Mesenchymal stem cell (in vitro differentiated cells and primary cell): ENCODE measurements at regions not wholly inside any gene's neighbourhood (a gene's known extent, or its start where the extent isn't known, plus 50 kb on each side); places are given as distances from the start of the nearest gene placed in this dataset.

Experiments
- DNase-seq: peaks from one replicate; pipeline ENCODE4 v3.0.0-alpha.2; 2013
- H2AFZ ChIP-seq: one replicate; pipeline ENCODE4 v1.6.1; 2013; ENCODE audit warnings: low read depth, mild to moderate bottlenecking, control low read depth, inconsistent platforms, low read length, moderate library complexity
- H2AK5ac ChIP-seq: 2 replicates; pipeline ENCODE4 v1.6.1; 2013; ENCODE audit warnings: low read length, moderate library complexity, mild to moderate bottlenecking, inconsistent platforms; ENCODE audit not compliant: severe bottlenecking
- H2BK120ac ChIP-seq: one replicate; pipeline ENCODE4 v1.6.1; 2013; ENCODE audit warnings: low read depth, mild to moderate bottlenecking, inconsistent platforms, low read length, moderate library complexity
- H2BK12ac ChIP-seq, 2 experiments: one replicate each; pipeline ENCODE4 v1.6.1; 2013; ENCODE audit warnings: inconsistent platforms in 2 of 2, low read length in 2 of 2, mild to moderate bottlenecking in 2 of 2, moderate library complexity in 2 of 2, control low read depth in 1 of 2
- H2BK15ac ChIP-seq: one replicate; pipeline ENCODE4 v1.6.1; 2013; ENCODE audit warnings: mild to moderate bottlenecking, low read depth, inconsistent platforms; ENCODE audit not compliant: poor library complexity, severe bottlenecking
- H2BK5ac ChIP-seq: 2 replicates; pipeline ENCODE4 v1.6.1; 2013; ENCODE audit warnings: low read depth, mild to moderate bottlenecking, low read length, control low read depth, inconsistent platforms; ENCODE audit not compliant: poor library complexity, severe bottlenecking
- H3K14ac ChIP-seq, 2 experiments: one replicate each; pipeline ENCODE4 v1.6.1; 2013; ENCODE audit warnings: inconsistent platforms in 2 of 2, low read length in 2 of 2, control low read depth in 1 of 2, mild to moderate bottlenecking in 1 of 2, moderate library complexity in 1 of 2
- H3K18ac ChIP-seq, 2 experiments: one replicate each; pipeline ENCODE4 v1.6.1; 2013; ENCODE audit warnings: inconsistent platforms in 2 of 2, low read length in 2 of 2, control low read depth in 1 of 2, low read depth in 1 of 2, mild to moderate bottlenecking in 1 of 2
- H3K23ac ChIP-seq, 2 experiments: one replicate each; pipeline ENCODE4 v1.6.1; 2013; ENCODE audit warnings: inconsistent platforms in 2 of 2, low read length in 2 of 2, mild to moderate bottlenecking in 2 of 2, moderate library complexity in 2 of 2, control low read depth in 1 of 2
- H3K27ac ChIP-seq: 2 replicates; pipeline ENCODE4 v1.5.1; 2013; ENCODE audit warnings: mild to moderate bottlenecking, moderate library complexity, low read length, control low read depth, inconsistent platforms; ENCODE audit not compliant: poor library complexity, severe bottlenecking
- H3K27me3 ChIP-seq, 2 experiments: 2 replicates each; pipeline versions ENCODE4 v1.6.1 to v1.7.0; 2013; ENCODE audit warnings: low read length in 2 of 2, mild to moderate bottlenecking in 2 of 2, moderate library complexity in 2 of 2, control low read depth in 1 of 2, inconsistent platforms in 1 of 2; ENCODE audit not compliant: control insufficient read depth in 1 of 2, insufficient read depth in 1 of 2
- H3K36me3 ChIP-seq, 2 experiments: 2 replicates each; pipeline versions ENCODE4 v1.6.1 to v1.7.0; 2013; ENCODE audit warnings: low read length in 2 of 2, control low read depth in 1 of 2, inconsistent platforms in 1 of 2, low read depth in 1 of 2, mild to moderate bottlenecking in 1 of 2; ENCODE audit not compliant: insufficient read depth in 2 of 2, control insufficient read depth in 1 of 2
- H3K4ac ChIP-seq, 2 experiments: one replicate each; pipeline ENCODE4 v1.6.1; 2013; ENCODE audit warnings: inconsistent platforms in 2 of 2, low read length in 2 of 2, mild to moderate bottlenecking in 2 of 2, moderate library complexity in 2 of 2, control low read depth in 1 of 2, low read depth in 1 of 2
- H3K4me1 ChIP-seq: 2 replicates; pipeline ENCODE4 v1.6.1; 2013; ENCODE audit warnings: low read depth, low read length, control low read depth; ENCODE audit not compliant: control insufficient read depth, insufficient read depth
- H3K4me2 ChIP-seq: 2 replicates; pipeline ENCODE4 v1.6.1; 2013; ENCODE audit warnings: low read length, mild to moderate bottlenecking, inconsistent platforms; ENCODE audit not compliant: poor library complexity, severe bottlenecking
- H3K4me3 ChIP-seq, 2 experiments: 2 replicates each; pipeline versions ENCODE4 v1.5.1 to v1.7.0; 2013; ENCODE audit warnings: low read length in 2 of 2, mild to moderate bottlenecking in 2 of 2, control low read depth in 1 of 2, low read depth in 1 of 2; ENCODE audit not compliant: insufficient read depth in 1 of 2
- H3K79me1 ChIP-seq: replicated peaks from 2 replicates; pipeline ENCODE4 v1.6.1; 2013; ENCODE audit warnings: mild to moderate bottlenecking, control low read depth, low read length, inconsistent platforms; ENCODE audit not compliant: poor library complexity, severe bottlenecking
- H3K9ac ChIP-seq: 2 replicates; pipeline ENCODE4 v1.7.0; 2013; ENCODE audit warnings: mild to moderate bottlenecking, low read length, moderate library complexity
- H3K9me3 ChIP-seq: 2 replicates; pipeline ENCODE4 v1.7.0; 2013; ENCODE audit warnings: mild to moderate bottlenecking, low read length; ENCODE audit not compliant: control insufficient read depth
- H4K8ac ChIP-seq: one replicate; pipeline ENCODE4 v1.6.1; 2013; ENCODE audit warnings: inconsistent platforms, mild to moderate bottlenecking, low read length, moderate library complexity
- H4K91ac ChIP-seq: one replicate; pipeline ENCODE4 v1.6.1; 2013; ENCODE audit warnings: mild to moderate bottlenecking, low read length, inconsistent platforms
- WGBS: methylation state at CpG from one replicate; pipeline ENCODE4 v1.1.7; 2013; ENCODE audit warnings: mixed read lengths; 5-methylcytosine and 5-hydroxymethylcytosine counted together

DNA sequence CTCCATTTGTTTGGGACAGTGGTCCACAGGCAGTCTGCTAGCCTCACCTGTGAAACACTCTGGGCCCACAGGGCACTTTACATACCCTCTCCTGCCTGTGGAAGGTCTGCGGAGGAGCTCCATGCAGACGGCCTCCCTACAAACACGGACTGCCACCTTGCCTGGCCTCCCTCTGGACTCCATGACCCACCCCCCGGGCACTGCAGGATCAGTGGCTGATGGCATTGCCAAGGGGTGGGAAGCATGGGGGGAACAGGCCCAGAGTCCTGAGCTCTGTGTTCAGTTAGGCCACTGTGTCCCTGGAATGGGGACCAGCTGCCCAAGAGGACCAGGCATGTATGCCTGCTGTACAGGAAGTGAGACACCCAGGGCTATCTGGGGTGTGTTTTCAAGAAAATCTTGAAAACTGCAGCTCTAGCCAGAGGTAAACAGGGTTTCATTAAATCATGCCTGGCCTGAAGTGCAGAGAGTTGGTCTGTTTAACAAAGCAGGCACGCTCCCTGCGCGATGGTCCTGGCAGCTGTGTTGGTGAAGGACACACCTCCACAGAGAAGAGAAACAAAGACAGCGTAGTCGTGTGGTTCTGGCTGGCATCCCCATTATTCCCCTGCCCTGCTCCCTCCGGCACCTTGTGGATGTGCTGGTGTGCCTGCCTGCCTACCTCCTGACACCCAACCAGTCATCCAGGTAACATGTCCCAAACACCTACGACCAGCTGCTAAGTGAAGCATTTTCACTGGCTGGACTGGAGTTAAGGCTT, 470.8 kb upstream of the ZMIZ1 start:
- no peak overlapping the region for H2BK5ac ChIP-seq
- H4K91ac ChIP-seq, result peak overlapping the region; percentile 18
- H3K27ac ChIP-seq, result no peak overlapping the region
- 94% methylated on average over 9 of the region's 11 CpGs for WGBS
- H2AFZ ChIP-seq, result no peak overlapping the region
- DNase-seq, result no peak
- H4K8ac ChIP-seq, result no peak overlapping the region
- no peak overlapping the region for H3K9ac ChIP-seq
- H2BK15ac ChIP-seq, result peak overlapping the region; percentile 26
- H3K27me3 ChIP-seq, result peaks cover 10 to 19% of the 10 kb centered on the region in 2 experiments
- no peak overlapping the region for H3K23ac ChIP-seq
- no peaks in the 10 kb centered on the region for H3K36me3 ChIP-seq
- no peak overlapping the region for H3K18ac ChIP-seq
- no peak overlapping the region for H3K14ac ChIP-seq
- no peak overlapping the region for H2BK120ac ChIP-seq
- no peak overlapping the region for H2BK12ac ChIP-seq
- H3K4me3 ChIP-seq, result no peak overlapping the region
- no peak overlapping the region for H3K4ac ChIP-seq
- no peaks in the 10 kb centered on the region for H3K9me3 ChIP-seq
- H3K79me1 ChIP-seq, result no peaks in the 10 kb centered on the region
- no peak overlapping the region for H3K4me2 ChIP-seq
- no peak overlapping the region for H2AK5ac ChIP-seq
- no peaks in the 10 kb centered on the region for H3K4me1 ChIP-seq

DNA sequence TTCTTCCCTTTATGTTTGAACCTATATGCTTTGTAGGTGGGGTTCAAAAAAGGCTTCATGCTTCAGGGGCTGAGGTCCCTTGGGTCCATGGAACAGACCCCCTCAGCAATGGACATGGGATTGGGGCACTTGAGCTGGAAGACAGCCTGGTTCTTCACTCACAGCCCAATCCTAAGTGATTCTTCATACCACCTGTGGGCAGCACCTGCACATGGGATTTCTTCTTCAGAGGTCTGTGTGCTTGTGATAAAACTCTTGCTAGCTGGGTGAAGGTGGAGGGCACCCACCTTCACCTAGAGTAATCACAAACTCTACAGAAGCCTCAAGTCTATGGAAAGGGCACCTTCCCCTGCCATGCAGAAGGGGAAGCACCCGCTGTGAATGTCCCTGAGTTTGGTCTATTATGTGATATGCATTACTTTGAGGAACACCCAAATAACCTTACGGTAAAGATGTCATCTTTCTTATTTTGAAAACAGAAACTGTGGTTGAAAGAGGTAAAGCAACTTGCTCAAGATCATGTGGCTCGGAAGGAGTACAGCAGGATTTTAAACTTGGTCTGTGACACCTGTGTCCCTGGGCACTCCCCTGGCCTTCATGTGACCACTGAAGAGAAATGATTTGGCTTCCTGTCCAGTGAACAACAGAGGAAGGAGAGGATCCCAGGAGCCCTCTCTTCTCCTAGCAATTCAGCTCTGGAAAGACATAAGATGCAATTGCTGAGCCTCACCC, 469.5 kb upstream of the ZMIZ1 start:
- Histone ChIP-seq H2BK120ac (no peak overlapping the region), H2AFZ (no peak overlapping the region), H3K9ac (no peak overlapping the region), H3K9me3 (no peaks in the 10 kb centered on the region), H3K79me1 (no peaks in the 10 kb centered on the region), H2BK12ac (no peak overlapping the region), H4K8ac (no peak overlapping the region), H3K27ac (no peak overlapping the region), H3K23ac (no peak overlapping the region), H4K91ac (no peak overlapping the region), H3K4me1 (no peaks in the 10 kb centered on the region), H3K18ac (no peak overlapping the region), H2AK5ac (no peak overlapping the region), H3K4me3 (no peak overlapping the region), H3K4me2 (no peak overlapping the region), H3K27me3 (peaks cover 10 to 19% of the 10 kb centered on the region in 2 experiments), H3K36me3 (no peaks in the 10 kb centered on the region), H3K4ac (no peak overlapping the region), H2BK5ac (no peak overlapping the region), H3K14ac (no peak overlapping the region), H2BK15ac (no peak overlapping the region)
- 93% methylated on average over 3 of the region's 3 CpGs for WGBS
- no peak for DNase-seq

DNA sequence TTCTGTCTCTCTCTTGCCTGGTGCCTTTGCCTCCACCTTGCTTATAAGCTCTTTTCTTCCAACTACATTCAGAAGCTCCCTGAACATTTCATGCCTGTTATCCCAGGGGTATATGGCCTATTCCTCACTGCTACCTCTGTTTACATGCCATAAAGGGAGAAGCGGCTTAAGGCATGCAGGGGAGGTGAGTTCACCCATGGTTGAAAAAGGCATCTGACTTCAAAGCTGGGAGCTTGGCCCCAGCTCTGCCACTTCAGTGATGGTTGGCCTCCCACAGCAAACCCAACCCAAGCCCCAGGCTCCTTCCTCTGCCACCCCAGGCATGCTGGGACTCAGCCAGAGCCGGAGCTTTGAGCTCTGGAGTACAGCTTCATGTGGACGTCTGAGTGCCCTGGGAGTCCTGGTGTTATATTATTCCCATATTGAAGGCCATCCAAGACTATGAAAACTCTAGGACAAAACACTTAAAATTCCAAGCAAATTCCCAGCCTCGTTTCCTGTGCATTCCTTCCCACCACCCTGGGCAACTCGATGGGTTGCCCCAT, 468.6 kb upstream of the ZMIZ1 start:
- Histone ChIP-seq H2BK120ac (no peak overlapping the region), H4K91ac (no peak overlapping the region), H3K4me1 (peaks cover 4% of the 10 kb centered on the region), H3K79me1 (no peaks in the 10 kb centered on the region), H3K9me3 (no peaks in the 10 kb centered on the region), H3K14ac (no peak overlapping the region), H3K9ac (no peak overlapping the region), H3K4me3 (no peak overlapping the region), H2BK5ac (no peak overlapping the region), H3K23ac (no peak overlapping the region), H3K4ac (no peak overlapping the region), H3K36me3 (no peaks in the 10 kb centered on the region), H4K8ac (no peak overlapping the region), H3K27me3 (peaks cover 10 to 19% of the 10 kb centered on the region in 2 experiments), H2BK15ac (no peak overlapping the region), H3K18ac (no peak overlapping the region), H2AFZ (no peak overlapping the region), H2AK5ac (no peak overlapping the region), H3K27ac (no peak overlapping the region), H2BK12ac (no peak overlapping the region), H3K4me2 (no peak overlapping the region)
- no peak for DNase-seq
- 60% methylated on average over 5 of the region's 5 CpGs for WGBS

DNA sequence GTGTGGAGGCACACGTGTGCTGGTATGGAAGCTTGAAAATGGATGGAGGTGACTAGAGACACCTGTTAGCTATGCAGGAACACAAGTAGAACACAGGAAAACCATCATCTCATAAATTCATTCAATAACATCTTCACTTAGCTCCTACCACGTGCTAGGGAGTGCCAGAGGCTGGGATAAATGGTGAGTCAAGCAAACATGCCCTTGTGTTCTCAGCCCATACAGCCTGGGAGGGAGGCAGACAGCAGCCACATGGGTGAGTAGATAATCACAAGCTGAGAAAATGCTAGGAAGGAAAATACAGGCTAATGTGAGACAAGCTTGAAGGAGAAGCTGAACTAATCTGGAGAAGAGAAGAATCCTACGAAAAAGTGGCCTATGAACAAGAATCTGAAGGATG, 468.0 kb upstream of the ZMIZ1 start:
- no peak overlapping the region for H2BK5ac ChIP-seq
- H3K4me1 ChIP-seq, result peaks cover 4% of the 10 kb centered on the region
- no peaks in the 10 kb centered on the region for H3K9me3 ChIP-seq
- no peak overlapping the region for H3K23ac ChIP-seq
- no peak overlapping the region for H3K14ac ChIP-seq
- H3K79me1 ChIP-seq, result no peaks in the 10 kb centered on the region
- DNase-seq, result peak; percentile 13
- peaks cover 7 to 19% of the 10 kb centered on the region in 2 experiments for H3K27me3 ChIP-seq
- H3K18ac ChIP-seq, result no peak overlapping the region
- no peak overlapping the region for H3K4me2 ChIP-seq
- H4K91ac ChIP-seq, result no peak overlapping the region
- no peak overlapping the region for H3K4ac ChIP-seq
- H3K4me3 ChIP-seq, result no peak overlapping the region
- H4K8ac ChIP-seq, result no peak overlapping the region
- H3K9ac ChIP-seq, result no peak overlapping the region
- no peaks in the 10 kb centered on the region for H3K36me3 ChIP-seq
- no peak overlapping the region for H2BK15ac ChIP-seq
- 74% methylated on average over 2 of the region's 3 CpGs for WGBS
- no peak overlapping the region for H2BK12ac ChIP-seq
- no peak overlapping the region for H3K27ac ChIP-seq
- H2AFZ ChIP-seq, result no peak overlapping the region
- no peak overlapping the region for H2AK5ac ChIP-seq
- no peak overlapping the region for H2BK120ac ChIP-seq
